Right ventricle myocardium superior (tissue), 1 donor: ENCODE measurements at regions not wholly inside any gene's neighbourhood (a gene's known extent, or its start where the extent isn't known, plus 50 kb on each side); places are given as distances from the start of the nearest gene placed in this dataset.
A peak's percentile ranks its signal among the peaks of the same experiment; 100 is the strongest.
"Not testable (repeated sequence)": the region's sequence is repeated elsewhere in the genome, so short reads cannot be mapped to it uniquely, and the experiment has no call there.

ENCODE experiments used
- ATAC-seq: fragments of 200-7000 bp; cut with Tn5 transposase; one replicate; pipeline ENCODE4 v1.9.1; 2020; ENCODE audit warnings: mild to moderate bottlenecking; ENCODE audit not compliant: poor library complexity
- DNase-seq: peaks from one replicate; pipeline ENCODE4 v3.0.0-alpha.2; 2020
- intact Hi-C: fragments of 100-400 bp; cut with DNase I; formaldehyde crosslinking; loops from one replicate; pipeline ENCODE4 v1.11.2; 2022
- donor health status: DM: no; HTN: yes; CAD: no; lungs with severe emphysema.

DNA sequence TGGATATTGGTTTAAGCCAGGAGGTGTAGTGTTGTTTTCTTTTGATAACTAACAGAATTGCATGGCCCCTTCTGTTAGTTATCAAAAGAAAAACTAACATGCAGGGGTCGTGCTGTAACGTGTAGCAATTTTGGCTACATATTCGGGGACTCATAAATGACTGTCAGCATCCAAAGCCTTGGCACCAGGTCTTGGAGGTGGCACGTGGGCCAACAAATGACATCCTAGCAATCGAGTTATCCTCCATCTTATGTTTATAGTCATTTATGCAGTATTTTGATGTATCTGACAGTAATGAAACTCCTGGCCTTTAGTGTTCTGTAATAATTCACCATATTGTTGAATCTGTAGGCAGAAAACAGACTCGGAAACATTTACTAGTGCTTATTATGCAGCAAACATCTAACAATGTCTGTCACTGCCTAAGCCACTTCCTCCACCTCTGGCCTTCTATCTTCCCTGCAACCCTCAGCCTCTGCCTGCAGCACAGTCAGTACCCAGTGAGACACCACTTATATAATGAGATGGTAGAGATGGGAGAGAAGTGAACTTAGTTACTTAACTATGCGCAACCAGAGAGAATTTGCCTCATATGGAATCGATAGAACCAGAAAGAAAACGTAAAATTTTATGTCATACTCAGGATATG lies 184.6 kb downstream of the AEBP2 start:
- DNase-seq: no peak
- intact Hi-C loops: no loop called here
- no peak for ATAC-seq

DNA sequence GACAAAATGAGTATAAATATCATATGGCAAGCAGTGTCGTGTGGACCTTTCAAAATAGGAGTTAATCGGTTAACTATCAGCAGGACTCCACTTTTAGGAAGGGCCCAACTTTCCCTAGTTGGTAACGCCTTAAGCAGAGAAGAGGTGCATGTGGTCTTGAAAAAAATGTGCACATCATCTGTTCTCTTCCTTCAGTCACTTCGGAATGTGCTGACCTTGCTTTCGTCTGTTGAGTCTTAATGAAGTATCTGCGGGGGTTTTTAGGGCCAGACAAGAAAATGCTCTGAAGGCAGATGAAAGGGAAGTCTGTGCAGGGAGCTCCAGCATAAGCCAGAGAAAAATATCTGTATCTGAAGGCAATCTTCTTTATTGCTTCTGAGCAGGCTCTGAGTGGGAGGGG lies 185.2 kb downstream of the AEBP2 start:
- intact Hi-C loops: no loop called here
- no peak for ATAC-seq
- DNase-seq: no peak

DNA sequence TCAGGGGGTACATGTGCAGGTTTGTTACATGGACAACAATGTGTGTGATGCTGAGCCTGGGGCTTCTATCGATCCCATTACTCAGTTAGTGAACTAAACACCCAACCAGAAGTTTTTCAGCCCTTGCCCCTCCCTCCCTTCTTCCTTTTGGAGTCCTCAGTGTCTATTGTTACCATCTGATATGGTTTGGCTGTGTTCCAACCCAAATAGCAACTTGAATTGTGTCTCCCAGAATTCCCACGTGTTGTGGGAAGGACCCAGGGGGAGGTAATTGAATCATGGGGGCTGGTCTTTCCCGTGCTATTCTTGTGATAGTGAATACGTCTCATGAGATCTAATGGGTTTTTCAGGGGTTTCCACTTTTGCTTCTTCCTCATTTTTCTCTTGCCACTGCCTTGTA lies 186.3 kb downstream of the AEBP2 start:
- ATAC-seq, DNase-seq, intact Hi-C loops: not testable (repeated sequence)

DNA sequence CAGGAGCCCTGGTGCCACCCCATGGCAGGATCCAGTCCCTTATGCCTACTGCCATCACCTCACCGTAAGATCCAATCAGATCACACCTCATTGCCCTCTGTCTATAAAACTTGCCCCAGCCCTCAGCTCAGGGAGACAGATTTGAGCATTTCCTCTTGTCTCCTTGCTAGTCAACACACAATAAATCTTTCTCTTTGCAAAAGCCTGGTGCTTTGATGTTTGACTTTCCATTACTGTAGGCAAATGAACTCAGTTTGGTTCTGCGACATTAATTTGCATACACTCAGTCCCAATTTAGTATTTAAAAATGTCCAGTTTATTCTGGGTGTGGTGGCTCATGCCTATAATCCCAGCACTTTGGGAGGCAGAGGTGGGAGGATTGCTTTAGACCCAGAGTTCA lies 188.4 kb downstream of the AEBP2 start:
- intact Hi-C loops: no loop called here
- ATAC-seq: no peak
- DNase-seq: no peak

DNA sequence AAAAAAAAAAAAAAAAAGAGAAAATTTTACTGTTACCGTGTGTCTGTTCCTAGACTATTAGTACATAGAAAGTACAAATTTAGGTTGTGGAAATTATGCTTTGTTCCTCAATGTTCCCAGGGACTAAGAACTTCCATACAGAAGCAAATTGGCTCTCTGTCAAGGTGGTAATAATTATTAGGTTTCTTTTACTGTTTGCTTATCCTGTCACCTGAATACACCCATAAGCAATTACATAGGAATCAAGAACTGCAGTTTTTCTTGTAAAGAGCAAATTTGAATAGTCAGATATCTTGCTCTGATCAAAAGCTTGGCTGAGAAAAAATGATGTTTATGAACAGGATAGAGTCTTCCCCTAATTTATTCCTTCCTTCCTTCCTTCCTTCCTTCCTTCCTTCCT lies 191.2 kb downstream of the AEBP2 start:
- intact Hi-C loops: no loop called here
- no peak for DNase-seq
- no peak for ATAC-seq

DNA sequence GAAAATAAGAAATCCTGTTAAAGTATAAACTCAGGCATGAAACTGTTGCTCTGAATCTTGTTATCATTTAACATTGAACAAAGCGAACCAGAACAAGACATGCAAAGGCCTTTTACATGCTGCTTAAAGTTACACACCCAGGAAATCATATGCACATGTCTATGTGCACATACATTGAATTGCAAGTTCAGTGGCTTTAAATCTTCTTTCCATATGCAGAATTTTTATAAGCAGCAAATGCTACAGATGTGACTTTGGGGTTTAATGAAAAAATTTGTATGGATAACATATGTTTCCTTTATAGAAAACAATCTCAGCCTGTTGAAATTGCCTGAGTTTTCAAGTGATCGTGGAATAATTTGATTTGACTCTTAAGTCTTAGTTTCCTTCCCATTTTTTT lies 193.9 kb downstream of the AEBP2 start:
- intact Hi-C loops: no loop called here
- no peak for DNase-seq

DNA sequence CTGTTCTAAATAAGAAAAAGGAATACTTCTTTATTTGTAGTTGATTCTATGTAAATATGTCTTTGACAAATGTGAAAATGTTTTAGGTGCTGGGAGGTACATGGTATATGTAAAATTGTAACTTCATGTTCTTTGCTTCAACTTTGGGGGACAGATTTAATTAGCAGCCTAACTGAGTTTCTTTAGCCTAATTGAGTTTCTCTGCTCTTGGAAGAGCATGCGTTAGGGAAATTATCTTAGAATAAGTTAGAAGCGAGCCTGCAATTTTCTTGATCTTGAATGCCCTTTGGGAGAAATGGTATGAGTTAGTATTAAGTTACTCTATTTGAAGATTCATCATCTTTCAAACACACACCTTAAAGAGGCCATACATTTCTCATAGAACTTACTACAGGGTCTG lies 194.3 kb downstream of the AEBP2 start:
- intact Hi-C loops: no loop called here
- ATAC-seq (no peak), DNase-seq (no peak)

More for the DNA sequence above, 193.9 kb downstream of the AEBP2 start:
- no peak for ATAC-seq

DNA sequence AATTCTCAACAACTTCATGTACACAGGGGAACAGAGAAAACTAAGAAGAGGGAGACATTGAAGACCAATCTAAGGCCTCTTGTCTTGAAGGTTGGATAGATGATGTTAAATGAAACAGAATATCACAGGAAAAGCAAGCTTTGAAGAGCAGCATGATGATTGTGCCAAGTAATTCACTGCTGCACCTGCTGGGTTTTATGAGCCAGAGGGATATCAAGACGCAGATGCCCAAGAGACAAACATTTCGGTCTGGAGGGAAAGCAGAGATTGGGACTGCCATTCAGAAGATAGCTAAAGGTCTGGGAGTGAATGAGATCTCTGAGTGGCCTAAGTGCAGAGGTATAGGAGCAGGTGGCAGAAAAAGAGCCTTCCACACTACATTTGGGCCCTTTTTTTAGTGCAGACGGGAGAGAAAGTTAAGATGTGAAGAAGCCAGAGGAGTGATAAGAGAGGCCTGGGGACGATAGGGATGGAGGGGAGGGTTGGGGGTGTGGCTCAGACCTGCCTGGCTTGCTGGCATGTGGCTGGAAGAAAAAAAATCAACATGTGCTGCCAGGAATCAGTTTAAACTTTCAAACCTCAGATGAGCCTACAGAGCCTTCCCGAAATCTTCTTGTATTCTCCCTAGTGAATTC lies 200.6 kb downstream of the AEBP2 start:
- intact Hi-C loops: no loop called here
- ATAC-seq (no peak), DNase-seq (no peak)

DNA sequence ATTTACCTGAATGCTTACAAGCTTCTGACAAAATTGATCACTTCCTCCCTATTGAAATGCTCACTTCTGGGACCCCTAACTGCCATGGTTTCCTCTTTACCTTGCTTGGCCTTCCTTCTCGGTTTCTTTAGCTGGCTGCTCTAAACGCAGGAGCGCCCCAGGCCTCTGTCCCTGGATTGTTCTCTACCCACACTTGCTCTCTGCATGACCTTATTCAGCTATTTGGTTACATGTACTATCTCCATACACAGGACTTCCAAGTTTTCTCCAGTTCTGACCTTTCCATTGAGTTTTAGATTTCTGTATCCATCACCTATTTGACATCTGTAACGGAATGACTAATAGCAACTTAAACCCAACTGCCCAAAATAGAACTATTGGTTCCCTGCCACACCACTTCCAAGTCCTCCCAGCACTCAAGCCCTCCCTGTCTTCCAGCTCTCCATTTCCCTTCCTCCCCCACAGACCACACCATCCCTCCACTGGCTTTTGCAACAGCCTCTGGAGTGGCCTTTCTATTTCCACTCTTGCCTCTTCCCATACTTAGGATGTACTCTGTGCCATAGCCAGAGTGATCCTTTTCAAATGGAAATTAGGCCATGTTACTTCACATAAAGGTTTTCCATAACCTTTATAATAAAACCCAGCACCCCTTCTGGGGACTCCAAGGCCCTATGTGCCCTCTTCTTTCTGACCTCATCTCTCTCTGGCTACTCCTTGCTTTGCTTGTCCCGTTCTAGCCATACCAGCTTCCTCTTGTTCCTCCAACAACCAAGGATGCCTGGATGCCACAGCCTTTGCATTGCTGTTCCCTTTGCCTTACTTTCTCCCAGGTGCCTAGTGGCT lies 202.2 kb downstream of the AEBP2 start:
- intact Hi-C loops: no loop called here
- ATAC-seq (peak; percentile 65), DNase-seq (no peak)

DNA sequence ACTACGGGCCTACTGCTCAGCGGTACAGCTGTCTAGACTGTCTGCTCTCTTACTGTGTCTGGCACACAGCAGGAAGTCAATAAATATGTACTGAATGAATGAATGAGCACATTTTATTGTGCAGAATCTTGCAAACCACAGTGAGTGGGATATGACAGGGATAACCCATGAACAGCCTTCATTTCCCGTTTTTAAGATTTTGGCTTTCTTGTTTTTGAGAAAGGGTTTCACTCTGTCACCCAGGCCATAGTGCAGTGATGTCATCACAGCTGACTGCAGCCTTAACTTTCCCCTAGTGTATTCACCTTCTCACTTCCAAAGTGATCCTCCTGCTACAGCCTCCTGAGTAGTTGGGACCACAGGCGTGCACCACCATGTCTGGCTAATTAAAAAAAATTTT lies 203.1 kb downstream of the AEBP2 start:
- intact Hi-C loops: no loop called here
- DNase-seq (no peak), ATAC-seq (no peak)

DNA sequence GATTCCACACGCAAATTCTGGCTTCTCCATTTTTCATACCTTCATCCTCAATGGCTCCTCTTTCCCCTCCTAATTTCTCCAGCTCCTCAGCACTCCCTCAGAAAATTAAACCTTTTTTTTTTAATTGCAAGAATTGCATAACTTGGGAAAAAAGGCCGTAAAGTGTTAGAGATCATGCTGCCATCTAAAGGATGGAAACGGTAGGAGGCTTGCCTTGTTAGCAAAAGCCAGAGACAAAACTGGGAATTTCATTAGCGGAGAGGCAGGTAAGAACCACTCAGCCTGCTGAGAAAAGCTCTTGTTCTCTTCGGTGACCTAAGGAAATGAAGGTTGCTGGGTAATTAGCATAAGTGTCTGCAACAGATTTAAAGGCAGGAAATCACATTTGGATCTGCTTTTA lies 204.3 kb downstream of the AEBP2 start:
- intact Hi-C loops: no loop called here

DNA sequence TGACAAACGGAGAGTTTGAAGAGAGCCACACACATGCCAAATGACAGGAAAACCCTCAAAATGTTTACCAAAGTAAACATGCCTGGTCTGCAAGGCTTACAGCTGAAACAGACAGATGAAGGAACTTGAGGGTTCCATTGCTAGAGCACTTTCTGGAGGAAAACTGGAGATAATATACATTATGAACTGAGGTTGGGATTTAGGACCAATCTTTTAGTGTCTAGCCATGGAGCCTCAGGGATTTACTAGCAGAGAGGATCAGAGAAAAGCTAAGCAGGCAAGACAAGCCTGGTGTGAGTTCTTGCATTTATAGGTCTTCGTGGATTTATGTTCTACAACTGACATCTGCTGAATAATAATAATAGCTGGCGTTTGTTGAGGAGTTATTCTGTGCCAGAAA lies 205.3 kb downstream of the AEBP2 start:
- DNase-seq (no peak), ATAC-seq (no peak)
- intact Hi-C loops: no loop called here

More for the DNA sequence above, 204.3 kb downstream of the AEBP2 start:
- ATAC-seq: peak; percentile 38
- no peak for DNase-seq

DNA sequence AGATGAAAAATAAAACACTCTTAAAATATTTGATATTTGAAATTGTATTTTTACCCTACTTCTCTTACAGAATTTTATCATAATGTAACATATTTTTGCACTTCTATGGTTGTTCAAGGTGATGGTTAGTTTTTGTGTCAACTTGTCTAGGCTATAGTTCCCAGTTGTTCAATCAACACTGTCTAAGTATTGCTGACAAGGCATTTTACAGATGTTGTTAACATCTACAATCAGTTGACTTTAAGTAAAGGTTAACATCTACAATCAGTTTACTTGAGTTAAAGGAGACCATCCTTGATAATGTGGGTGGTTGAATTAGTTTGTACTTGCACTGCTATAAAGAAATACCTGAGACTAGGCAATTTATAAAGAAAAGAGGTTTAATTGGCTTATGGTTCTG lies 206.5 kb downstream of the AEBP2 start:
- DNase-seq: no peak

DNA sequence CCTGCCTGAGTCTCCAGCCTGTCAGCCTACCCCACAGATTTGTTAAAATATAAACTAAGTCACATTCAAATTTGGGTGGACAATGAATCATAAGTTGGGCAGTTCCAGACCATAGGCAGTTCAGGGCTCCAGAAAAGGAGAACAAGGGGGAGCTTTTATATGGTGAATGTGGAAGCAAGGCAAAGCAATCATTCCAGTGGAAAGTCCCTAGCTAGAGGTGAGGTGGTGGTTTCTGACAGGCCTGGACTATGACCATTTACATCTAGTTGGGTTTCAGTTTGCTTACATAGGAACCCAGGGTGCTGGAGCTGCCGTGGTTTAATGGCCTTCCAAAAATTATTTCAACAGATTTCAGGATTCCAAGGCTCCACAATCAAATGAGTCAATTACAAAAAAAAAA lies 207.3 kb downstream of the AEBP2 start:
- DNase-seq (no peak), ATAC-seq (no peak)
- intact Hi-C loops: no loop called here

More for the DNA sequence above, 206.5 kb downstream of the AEBP2 start:
- intact Hi-C loops: no loop called here
- no peak for ATAC-seq

DNA sequence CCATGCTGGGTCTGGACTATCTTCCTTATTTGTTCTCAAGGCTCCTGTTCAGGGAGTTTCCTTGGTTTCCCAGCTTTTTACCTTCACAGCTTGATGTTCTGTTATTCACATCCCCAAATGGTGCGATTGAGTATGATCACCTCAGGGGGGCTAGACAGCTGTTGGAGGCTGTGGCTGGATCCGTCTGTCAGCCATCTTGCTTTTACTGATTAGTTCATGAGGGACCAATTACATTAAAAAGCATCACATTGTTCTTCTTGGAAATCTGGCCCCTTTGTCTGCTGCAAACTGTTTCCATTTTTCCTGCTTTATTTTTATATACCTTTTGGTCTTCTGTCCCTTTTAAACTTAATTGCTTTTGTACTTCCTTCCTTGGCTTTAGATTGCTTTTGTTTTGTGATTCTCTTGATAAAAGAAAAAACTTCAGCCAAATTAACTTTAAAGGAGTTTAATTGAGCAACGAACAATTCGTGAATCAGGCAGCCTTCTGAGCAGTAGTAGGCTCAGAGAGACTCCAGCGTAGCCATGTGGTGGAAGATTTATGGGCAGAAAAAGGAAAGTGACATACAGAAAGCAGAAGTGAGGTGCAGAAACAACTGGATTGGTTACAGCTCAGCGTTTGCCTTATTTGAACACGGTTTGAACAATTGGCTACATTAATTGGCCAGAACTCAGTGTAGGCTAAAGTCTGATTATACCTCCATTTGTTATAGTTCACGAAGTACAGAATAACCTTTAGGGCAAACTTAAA lies 208.7 kb downstream of the AEBP2 start:
- intact Hi-C loops: no loop called here
- ATAC-seq (no peak), DNase-seq (no peak)

DNA sequence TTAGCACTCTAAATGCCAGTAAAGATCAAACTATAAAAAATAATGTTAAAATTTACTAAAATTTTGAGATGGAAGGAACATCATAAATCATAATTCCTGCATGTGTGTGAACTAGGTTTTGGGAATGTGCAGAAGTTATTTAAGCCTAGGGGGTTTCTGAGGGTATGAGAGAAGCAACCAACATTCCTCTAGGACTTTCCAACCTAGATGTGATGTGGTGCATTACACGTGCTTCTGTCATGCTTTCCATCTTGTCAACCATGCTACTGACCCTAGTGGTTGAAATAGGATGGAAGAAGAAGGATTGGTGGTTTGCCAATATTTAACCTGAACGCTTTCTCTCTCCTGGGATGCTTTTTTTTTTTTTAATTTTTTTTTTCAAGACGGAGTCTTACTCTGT lies 209.3 kb downstream of the AEBP2 start:
- intact Hi-C loops: no loop called here
- DNase-seq (no peak), ATAC-seq (no peak)

DNA sequence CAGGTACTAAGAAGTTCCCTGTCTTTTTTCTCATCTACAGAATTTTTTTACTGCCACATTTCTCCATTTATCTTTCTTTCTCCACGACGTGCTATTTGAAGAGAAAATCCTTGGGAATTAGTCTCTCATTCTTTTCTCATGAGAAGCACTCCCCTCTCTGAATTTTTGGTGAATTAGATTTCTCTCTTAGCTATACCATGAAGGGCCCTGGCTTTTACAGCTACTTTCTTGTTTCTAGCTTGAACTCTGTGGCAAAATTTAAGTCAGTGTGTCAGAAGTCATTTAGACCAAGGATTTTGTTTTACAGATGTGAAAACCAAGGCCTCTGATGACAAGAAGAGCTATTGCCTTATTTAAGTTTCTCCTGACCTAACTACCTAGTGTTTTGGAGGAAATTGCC lies 213.1 kb downstream of the AEBP2 start:
- no peak for DNase-seq
- no peak for ATAC-seq
- intact Hi-C loops: no loop called here

DNA sequence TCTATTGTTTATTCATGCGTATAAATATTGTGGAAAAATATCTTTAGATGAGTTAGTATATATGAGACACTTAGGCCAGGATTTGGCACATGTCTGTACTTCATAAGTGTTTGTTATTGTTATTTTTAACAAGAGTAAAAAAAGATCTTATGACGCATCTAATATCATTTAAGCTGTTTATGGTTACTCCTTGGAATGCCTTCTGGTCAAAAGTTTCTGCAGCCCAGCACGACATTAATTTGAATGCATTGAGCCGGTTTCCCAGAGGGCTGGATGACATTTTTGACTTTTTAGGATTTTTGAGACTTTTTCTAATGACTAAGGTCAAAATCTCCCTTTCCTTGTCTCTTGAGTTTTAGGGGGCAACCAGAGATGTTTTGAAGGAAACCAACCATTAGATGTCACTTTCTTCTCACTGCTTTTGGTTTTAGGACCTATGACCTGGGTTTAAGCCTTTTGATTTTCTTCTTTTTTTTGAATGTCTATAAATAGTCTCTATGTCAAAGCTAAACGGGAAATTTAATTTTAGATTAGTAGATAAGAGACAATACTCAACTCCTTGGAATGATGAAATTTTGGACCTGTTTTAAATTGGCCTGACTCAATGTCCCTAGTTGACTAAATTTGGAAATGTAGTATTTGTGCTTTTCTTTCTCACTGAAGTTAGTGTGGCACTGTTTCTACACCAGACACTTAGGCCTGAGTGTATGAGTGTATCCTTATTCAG lies 215.5 kb downstream of the AEBP2 start:
- DNase-seq: no peak
- ATAC-seq: peak; percentile 46
- intact Hi-C loops: no loop called here
